Esophagus mucosa (tissue), 1 donor: ENCODE measurements at regions not wholly inside any gene's neighbourhood (a gene's known extent, or its start where the extent isn't known, plus 50 kb on each side); places are given as distances from the start of the nearest gene placed in this dataset.
A peak's percentile ranks its signal among the peaks of the same experiment; 100 is the strongest.

Experiments used
- ATAC-seq: fragments of 200-7000 bp; cut with Tn5 transposase; one replicate; pipeline ENCODE4 v1.9.1; 2020
- donor health status: DM: yes; HTN: yes; CAD: no.

- ATAC-seq: no peak
Measured at GRCh38 chr1:229194096-229194495, 76.8 kb upstream of the RAB4A start.

GRCh38 chr1:229195246-229195645 is 75.7 kb upstream of the RAB4A start:
- ATAC-seq: no peak

DNA sequence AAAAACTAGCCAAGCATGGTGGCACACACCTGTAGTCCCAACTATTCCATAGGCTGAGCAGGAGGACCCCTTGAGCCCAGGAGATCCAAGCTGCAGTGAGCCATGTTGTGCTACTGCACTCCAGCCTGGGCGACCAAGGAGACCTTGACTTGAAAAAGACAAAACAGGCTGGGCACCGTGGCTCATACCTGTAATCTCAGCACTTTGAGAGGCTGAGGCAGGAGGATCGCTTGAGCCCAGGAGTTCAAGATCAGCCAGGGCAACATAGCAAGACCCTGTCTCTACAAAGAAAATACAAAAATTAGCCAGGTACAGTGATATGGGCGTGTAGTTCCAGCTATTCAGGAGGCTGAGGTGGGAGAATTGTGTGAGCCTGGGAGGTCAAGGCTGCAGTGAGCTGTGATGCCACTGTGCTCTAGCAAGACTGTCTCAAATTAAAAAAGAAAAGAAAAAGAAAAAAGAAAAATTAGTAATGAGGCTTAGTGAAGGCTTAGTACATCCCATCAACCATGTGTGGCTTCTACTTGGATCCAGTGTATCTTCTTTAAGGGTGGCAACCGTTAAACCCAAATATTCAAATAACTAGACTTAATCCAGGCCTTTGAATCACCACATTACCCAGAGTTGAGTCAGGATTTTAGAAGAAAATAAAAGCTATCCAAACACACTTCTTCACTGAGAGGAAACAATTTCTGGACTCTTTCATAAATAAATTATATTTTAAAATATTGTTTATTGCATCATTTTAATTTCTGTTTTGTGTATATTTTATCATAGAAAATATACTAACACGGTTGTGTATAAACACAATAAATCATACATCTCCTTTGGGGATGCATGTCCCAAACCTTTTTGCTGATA is 74.3 kb upstream of the RAB4A start:
- ATAC-seq: peak; percentile 76

DNA sequence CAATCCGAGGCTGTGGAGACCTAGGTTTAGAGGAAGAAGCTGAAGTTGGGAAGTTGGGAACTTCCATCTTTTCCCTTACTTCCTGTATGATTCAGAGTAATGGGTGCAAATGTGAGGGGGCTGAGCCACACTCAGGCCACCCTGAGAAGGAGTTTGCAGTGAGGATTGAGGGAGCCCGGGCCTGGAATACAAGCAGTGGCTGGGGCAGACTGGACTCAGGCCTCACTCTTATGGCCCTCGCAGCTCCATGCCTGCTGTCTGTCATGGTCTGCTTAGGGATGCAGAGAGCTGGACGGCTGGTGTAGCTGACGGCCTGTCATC is 73.7 kb upstream of the RAB4A start:
- peak; percentile 23 for ATAC-seq

GRCh38 chr1:229199261-229200243 is 71.4 kb upstream of the RAB4A start:
- ATAC-seq: peak; percentile 40

GRCh38 chr1:229203030-229203751 is 67.7 kb upstream of the RAB4A start:
- peak; percentile 33 for ATAC-seq

DNA sequence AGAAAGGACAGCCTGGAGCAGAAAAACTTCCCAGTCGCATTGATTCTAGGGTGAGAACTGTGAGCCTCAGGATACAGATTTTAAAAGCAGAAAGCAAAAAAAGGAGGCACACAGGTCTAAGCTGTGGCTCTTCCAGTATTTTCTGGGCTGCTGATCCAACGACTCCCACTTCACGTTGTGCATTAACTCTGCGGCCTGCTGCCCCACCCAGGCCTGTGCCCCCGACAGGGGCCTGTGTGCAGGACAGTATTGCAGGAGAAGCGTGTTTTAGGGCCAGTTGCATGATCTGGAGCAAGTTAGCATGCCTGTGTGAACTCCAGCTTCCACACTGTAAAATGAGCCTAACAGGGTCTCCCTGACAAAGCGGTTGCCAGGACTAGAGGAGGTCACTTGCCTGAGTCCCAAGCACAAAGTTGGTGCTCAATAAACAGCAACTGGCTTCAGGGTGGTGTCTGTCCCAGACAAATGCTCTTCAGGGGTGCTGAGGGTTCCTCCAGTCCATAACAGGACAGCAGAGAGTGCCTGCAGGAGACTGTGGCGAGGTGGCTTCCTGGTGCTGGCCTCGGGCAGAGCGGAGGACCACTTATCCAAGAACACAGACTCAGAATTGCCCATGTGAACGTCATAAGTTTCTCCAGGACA is 66.8 kb upstream of the RAB4A start:
- no peak for ATAC-seq

DNA sequence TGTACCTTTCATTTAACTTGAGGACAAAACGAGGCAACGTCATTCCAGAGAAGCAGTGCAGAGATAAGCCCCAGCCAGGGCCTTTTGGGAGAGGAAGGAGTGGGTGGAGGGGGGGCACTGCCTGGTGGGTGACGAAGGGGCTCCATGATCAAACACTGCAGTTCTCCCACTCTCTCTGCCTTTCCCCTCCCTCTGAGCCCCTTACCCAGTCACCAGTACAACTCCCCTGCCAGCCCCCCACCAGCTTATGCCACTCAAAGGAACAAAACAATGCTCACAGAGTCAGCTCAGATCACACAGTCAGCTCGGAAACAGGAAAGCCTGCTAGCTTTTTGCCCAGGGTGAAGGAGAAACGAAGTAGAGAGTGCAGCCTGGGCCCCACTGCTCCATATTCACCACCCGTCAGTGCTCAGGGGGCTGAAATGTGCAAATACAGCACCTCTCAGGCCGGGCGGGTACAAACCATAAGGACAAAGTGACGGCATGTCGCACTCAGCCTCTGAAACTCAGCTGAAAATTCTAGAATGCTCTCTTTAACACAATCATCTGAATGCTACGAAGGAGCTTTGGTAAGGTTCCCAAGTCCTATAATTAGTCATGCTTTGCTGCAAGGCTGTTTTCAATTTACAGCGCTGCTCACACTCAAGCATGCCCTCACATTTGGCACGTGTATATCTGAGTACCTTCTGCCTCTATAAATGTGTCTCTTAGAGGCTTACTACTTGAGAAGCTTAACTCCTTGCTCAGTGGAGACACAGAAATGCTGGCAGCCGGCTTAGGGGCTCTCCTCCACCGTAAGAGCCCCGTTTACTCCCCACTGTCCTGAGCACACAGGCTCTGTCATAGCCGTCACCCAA is 65.8 kb upstream of the RAB4A start:
- no peak for ATAC-seq

DNA sequence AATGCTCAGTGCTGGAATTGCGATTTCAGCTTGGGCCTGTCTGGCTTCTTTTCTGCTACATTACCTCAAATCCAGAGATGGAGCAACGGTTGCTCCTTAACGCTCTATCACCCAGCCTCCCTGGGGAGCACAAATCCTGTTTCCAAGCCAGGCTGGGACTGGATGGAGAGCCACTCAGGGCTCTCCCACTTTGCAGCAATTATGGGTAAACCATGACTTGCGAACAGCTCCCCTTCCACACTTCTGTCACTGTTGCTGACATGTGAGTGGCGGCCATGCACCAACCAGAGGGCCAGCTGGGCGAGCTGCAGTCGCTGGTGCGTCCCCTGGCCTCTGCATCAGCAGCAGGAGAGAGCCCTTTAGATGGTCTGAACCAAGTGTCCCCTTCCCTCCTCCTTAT is 65.1 kb upstream of the RAB4A start:
- no peak for ATAC-seq

GRCh38 chr1:229207916-229208315 is 63.0 kb upstream of the RAB4A start:
- no peak for ATAC-seq

GRCh38 chr1:229208481-229208880 is 62.4 kb upstream of the RAB4A start:
- no peak for ATAC-seq

GRCh38 chr1:229209386-229209785 is 61.5 kb upstream of the RAB4A start:
- ATAC-seq: no peak

GRCh38 chr1:229209816-229210215 is 61.1 kb upstream of the RAB4A start:
- ATAC-seq: no peak

- ATAC-seq: no peak
Measured at GRCh38 chr1:229210844-229211243, 60.1 kb upstream of the RAB4A start.

GRCh38 chr1:229213797-229214196 is 57.1 kb upstream of the RAB4A start:
- no peak for ATAC-seq

GRCh38 chr1:229217716-229218115 is 53.2 kb upstream of the RAB4A start:
- ATAC-seq: peak; percentile 87

- no peak for ATAC-seq
Measured at GRCh38 chr1:229218612-229219025, 52.3 kb upstream of the RAB4A start.

DNA sequence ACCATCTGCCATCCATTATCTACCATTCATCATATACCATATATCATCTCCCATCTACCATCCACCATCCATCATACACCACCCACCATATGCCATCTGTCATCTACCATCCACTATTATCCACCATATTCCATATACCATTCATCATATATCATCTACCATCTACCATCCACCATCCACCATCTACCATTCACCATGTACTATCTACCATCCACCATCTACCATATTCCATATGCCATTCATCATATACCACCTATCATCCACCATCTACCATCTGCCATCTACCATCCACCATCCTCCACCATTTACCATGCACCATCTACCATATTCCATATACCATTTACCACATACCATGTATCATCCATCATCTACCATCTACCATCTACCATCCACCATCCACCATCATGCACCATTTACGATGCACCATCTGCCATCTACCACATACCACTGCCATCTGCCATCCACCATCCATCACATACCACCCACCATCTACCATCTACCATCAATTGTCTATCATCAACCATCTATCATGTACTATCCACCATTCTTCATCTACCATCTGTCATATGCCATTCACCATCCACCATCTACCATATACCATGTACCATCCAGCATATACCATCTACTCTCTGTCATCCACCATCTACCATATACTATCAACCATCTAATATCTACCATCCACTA is 50.6 kb upstream of the RAB4A start:
- no peak for ATAC-seq

DNA sequence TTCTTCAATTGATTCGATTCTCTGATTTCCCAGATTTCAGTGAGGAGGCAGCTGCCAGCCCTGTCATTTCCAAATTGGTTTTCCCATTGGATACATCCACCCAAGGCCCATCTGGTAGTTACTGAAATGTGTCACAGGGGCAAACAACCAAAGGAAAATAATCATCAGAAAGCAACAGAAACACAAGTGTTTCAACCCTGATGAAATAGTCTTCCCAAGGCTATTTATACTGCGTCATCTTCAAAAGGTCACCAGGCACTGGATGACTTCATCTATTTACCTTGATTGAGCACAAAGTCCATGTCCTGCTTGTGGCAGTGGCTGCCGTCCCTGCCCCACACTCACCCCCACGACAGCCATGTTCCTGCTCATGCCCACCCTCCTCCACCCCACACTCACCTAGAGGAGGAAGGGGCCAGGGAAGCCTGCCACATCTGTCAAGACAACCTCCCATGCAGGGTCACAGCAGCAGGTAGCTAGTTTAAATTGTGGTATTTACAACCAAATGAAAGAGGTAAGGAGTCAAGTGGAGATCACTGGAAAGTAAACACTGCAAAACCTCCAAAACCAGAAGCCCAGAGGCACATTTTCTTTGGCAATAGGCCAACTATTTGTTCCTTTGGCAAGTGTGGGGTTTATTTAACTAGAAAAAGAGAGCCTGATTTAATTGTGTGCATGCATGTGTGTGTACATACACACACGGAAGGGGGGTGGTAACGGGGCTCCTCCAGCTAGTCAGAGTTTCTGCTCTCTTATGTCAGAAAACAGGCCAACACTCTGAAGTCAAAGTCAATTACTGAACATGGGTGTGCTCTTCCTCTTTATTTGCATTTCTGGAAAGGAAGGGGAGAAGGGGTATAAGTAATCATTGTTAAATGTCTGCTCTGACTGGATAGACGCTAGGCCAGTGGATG is 49.5 kb upstream of the RAB4A start:
- peak; percentile 22 for ATAC-seq
